CD14-positive monocyte (primary cell): ENCODE measurements at regions not wholly inside any gene's neighbourhood (a gene's known extent, or its start where the extent isn't known, plus 50 kb on each side); places are given as distances from the start of the nearest gene placed in this dataset.

ENCODE experiments used
- DNase-seq, 3 donors: peaks; one replicate each; pipeline ENCODE4 v3.0.0-alpha.2; 2011 to 2022
- H2AFZ ChIP-seq: 2 replicates; pipeline ENCODE4 v1.6.0; 2012; ENCODE audit warnings: mild to moderate bottlenecking, low read depth, low read length, inconsistent platforms; ENCODE audit not compliant: insufficient read depth, poor library complexity, severe bottlenecking
- H3K27ac ChIP-seq, 2 donors: 1 replicate in 1 of 2; 2 replicates in 1 of 2; pipeline ENCODE4 v1.5.1; 2012 to 2013; ENCODE audit warnings: low read length in 2 of 2, control low read depth in 1 of 2, inconsistent platforms in 1 of 2, low read depth in 1 of 2, mild to moderate bottlenecking in 1 of 2
- H3K27me3 ChIP-seq, 2 donors: one replicate each; pipeline versions ENCODE4 v1.6.0 to v1.6.1; 2011 to 2013; ENCODE audit warnings: low read length in 2 of 2; ENCODE audit not compliant: control insufficient read depth in 2 of 2, insufficient read depth in 2 of 2
- H3K36me3 ChIP-seq, 2 donors: replicated peaks in 1 of 2; 1 replicate in 1 of 2; 2 replicates in 1 of 2; pipeline versions ENCODE4 v1.5.1 to v1.6.1; 2012 to 2013; ENCODE audit warnings: low read length in 2 of 2, control low read depth in 1 of 2, inconsistent platforms in 1 of 2, mild to moderate bottlenecking in 1 of 2; ENCODE audit not compliant: insufficient read depth in 2 of 2, control insufficient read depth in 1 of 2
- H3K4me1 ChIP-seq, 2 donors: 1 replicate in 1 of 2; 2 replicates in 1 of 2; pipeline versions ENCODE4 v1.5.1 to v1.6.1; 2012 to 2013; ENCODE audit warnings: low read length in 2 of 2, control low read depth in 1 of 2, inconsistent platforms in 1 of 2, mild to moderate bottlenecking in 1 of 2, moderate library complexity in 1 of 2; ENCODE audit not compliant: insufficient read depth in 2 of 2, control insufficient read depth in 1 of 2
- H3K4me2 ChIP-seq: replicated peaks from 2 replicates; pipeline ENCODE3; 2012; ENCODE audit warnings: low read length, moderate library complexity, mild to moderate bottlenecking; ENCODE audit not compliant: poor library complexity, severe bottlenecking; ENCODE audit errors: extremely low read depth
- H3K4me3 ChIP-seq, 3 experiments: fragments of 200-600 bp in 1 of 3; sonication (generic) in 1 of 3; replicated peaks in 1 of 3; 1 replicate in 2 of 3; 2 replicates in 1 of 3; pipeline ENCODE4 v1.5.1; 2011 to 2013; ENCODE audit warnings: low read length in 3 of 3, mild to moderate bottlenecking in 3 of 3, control low read depth in 2 of 3, low read depth in 2 of 3, inconsistent platforms in 1 of 3, moderate library complexity in 1 of 3
- H3K79me2 ChIP-seq: 2 replicates; pipeline ENCODE4 v1.6.0; 2012; ENCODE audit warnings: mild to moderate bottlenecking, control low read depth, inconsistent platforms, low read length, moderate library complexity; ENCODE audit not compliant: insufficient read depth
- H3K9ac ChIP-seq: 2 replicates; pipeline ENCODE4 v1.6.0; 2017; ENCODE audit warnings: low read length, mild to moderate bottlenecking; ENCODE audit not compliant: insufficient read depth, poor library complexity, severe bottlenecking
- H3K9me3 ChIP-seq, 2 donors: replicated peaks in 1 of 2; 1 replicate in 1 of 2; 2 replicates in 1 of 2; pipeline versions ENCODE4 v1.5.1 to v1.6.1; 2012 to 2013; ENCODE audit warnings: low read length in 2 of 2, control low read depth in 1 of 2; ENCODE audit not compliant: control insufficient read depth in 1 of 2, insufficient read depth in 1 of 2
- H4K20me1 ChIP-seq: 2 replicates; pipeline ENCODE4 v1.6.0; 2012; ENCODE audit warnings: mild to moderate bottlenecking, low read length, control low read depth, moderate library complexity; ENCODE audit not compliant: insufficient read depth
- H3K27ac Mint-ChIP-seq, 7 donors: one replicate each; pipeline ENCODE4 v1.8.0; 2020; ENCODE audit warnings: mild to moderate bottlenecking in 7 of 7, mixed read lengths in 7 of 7, moderate library complexity in 6 of 7, inconsistent platforms in 2 of 7
- H3K27me3 Mint-ChIP-seq, 3 donors: one replicate each; pipeline ENCODE4 v1.8.0; 2021 to 2022; ENCODE audit warnings: low read depth in 3 of 3, mild to moderate bottlenecking in 3 of 3, mixed read lengths in 3 of 3, moderate library complexity in 3 of 3, inconsistent platforms in 1 of 3
- H3K36me3 Mint-ChIP-seq, 2 donors: one replicate each; pipeline ENCODE4 v1.8.0; 2020; ENCODE audit warnings: mixed read lengths in 2 of 2, inconsistent platforms in 1 of 2, mild to moderate bottlenecking in 1 of 2
- H3K4me1 Mint-ChIP-seq: one replicate; pipeline ENCODE4 v1.8.0; 2020; ENCODE audit warnings: mild to moderate bottlenecking, mixed read lengths
- H3K4me3 Mint-ChIP-seq, 2 donors: one replicate each; pipeline ENCODE4 v1.8.0; 2020; ENCODE audit warnings: mild to moderate bottlenecking in 2 of 2, mixed read lengths in 2 of 2, moderate library complexity in 1 of 2
- H3K9me3 Mint-ChIP-seq, 7 donors: one replicate each; pipeline ENCODE4 v1.8.0; 2020 to 2022; ENCODE audit warnings: mixed read lengths in 7 of 7, mild to moderate bottlenecking in 6 of 7, moderate library complexity in 6 of 7, inconsistent platforms in 2 of 7
- WGBS: methylation state at CpG from one replicate; pipeline ENCODE4 v1.1.5; 2013; ENCODE audit warnings: missing lambda C conversion rate; ENCODE audit not compliant: insufficient coverage; 5-methylcytosine and 5-hydroxymethylcytosine counted together
- intact Hi-C, 2 donors: fragments of 100-400 bp; cut with micrococcal nuclease; formaldehyde crosslinking; loops; one replicate each; pipeline versions ENCODE4 v1.15.0 to v1.15.1; 2023
- TF ChIP-seq, protein P1 (sequence below): fragments of 200-600 bp; IDR thresholded peaks from one replicate; pipeline ENCODE4 v1.8.0; 2022; ENCODE audit warnings: antibody characterized with exemption, mild to moderate bottlenecking

DNA sequence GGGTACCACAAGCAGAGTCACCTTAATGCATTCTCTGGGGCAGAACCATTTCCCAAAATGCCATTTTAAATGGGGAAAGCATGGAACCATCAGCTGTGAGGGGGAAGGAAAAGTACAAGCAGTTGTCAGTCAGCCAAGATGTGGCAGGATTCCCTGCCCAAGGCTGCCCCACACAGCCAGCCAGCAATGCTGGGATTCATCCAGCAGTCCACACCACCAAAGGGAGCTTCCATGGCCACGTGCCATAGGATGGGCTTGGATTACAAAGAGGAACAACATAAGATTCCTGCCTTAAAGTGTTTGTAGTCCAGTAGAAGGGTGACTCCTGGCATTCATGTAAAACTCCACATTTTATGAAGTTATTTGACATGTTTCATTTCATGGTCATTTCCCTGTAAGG lies 233.3 kb downstream of the SHOX2 start:
- Mint-ChIP-seq H3K36me3 (no peaks in the 10 kb centered on the region), H3K9me3 (peaks cover 0 to 2% (median 0%) of the 10 kb centered on the region in 7 donors), H3K27ac (peak overlapping the region in 1 of 7 donors; percentile 45), H3K27me3 (no peaks in the 10 kb centered on the region), H3K4me3 (peak overlapping the region in 1 of 2 donors; percentile 59), H3K4me1 (peaks cover 12% of the 10 kb centered on the region)
- DNase-seq: no peak
- H3K27ac ChIP-seq: no peak overlapping the region
- no peak overlapping the region for H3K9ac ChIP-seq
- intact Hi-C loops: no loop called here
- TF ChIP-seq, protein P1, sequence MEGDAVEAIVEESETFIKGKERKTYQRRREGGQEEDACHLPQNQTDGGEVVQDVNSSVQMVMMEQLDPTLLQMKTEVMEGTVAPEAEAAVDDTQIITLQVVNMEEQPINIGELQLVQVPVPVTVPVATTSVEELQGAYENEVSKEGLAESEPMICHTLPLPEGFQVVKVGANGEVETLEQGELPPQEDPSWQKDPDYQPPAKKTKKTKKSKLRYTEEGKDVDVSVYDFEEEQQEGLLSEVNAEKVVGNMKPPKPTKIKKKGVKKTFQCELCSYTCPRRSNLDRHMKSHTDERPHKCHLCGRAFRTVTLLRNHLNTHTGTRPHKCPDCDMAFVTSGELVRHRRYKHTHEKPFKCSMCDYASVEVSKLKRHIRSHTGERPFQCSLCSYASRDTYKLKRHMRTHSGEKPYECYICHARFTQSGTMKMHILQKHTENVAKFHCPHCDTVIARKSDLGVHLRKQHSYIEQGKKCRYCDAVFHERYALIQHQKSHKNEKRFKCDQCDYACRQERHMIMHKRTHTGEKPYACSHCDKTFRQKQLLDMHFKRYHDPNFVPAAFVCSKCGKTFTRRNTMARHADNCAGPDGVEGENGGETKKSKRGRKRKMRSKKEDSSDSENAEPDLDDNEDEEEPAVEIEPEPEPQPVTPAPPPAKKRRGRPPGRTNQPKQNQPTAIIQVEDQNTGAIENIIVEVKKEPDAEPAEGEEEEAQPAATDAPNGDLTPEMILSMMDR: no peak
- WGBS: 80% methylated on average over 1 of the region's 1 CpG
- no peak overlapping the region for H3K4me2 ChIP-seq
- no peaks in the 10 kb centered on the region for H3K9me3 ChIP-seq
- H2AFZ ChIP-seq: no peak overlapping the region
- no peaks in the 10 kb centered on the region for H3K79me2 ChIP-seq
- H3K4me3 ChIP-seq: no peak overlapping the region
- no peaks in the 10 kb centered on the region for H4K20me1 ChIP-seq
- no peaks in the 10 kb centered on the region for H3K27me3 ChIP-seq
- H3K36me3 ChIP-seq: no peaks in the 10 kb centered on the region
- H3K4me1 ChIP-seq: peaks cover 9 to 20% of the 10 kb centered on the region in 2 donors

DNA sequence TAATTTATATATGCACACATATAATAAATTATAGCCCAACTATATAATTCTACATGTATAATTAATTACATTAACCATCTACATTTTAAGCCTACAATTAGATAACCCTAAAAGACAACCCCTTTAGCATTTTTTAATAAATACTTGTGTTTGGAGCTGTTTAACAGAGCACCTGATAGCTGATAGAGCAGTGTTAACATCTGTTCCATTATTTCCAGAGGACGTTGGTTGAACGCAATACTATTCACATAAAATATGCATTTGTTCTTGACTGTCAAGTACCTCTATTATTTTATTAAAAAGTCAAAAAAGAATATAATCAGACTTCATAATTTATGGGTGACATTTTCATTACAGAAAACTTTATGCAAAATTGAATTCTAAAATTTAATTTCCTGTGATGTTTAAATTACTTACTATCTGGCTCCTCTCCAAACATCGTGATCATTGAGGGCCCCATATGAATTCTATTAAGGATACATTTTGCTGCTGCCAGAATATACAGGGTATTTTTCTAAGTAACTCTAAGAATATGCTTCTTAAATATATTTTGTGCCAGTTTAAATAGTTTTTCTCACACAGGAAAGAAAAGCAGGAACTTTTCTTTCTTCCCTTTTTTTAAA lies 234.3 kb downstream of the SHOX2 start:
- WGBS: no CpG with 5 or more reads among the region's 3 CpGs
- no peak for DNase-seq

More for the DNA sequence above, 234.3 kb downstream of the SHOX2 start:
- H3K27ac ChIP-seq: no peak overlapping the region
- peak overlapping the region; percentile 40 for H3K4me2 ChIP-seq
- peak overlapping the region in 1 of 2 donors; percentile 59 for H3K4me3 Mint-ChIP-seq
- H3K4me3 ChIP-seq: peak overlapping the region in 1 of 3 experiments; percentile 22
- H3K27me3 ChIP-seq: no peaks in the 10 kb centered on the region
- H3K27ac Mint-ChIP-seq: peak overlapping the region in 1 of 7 donors; percentile 45
- intact Hi-C loops: no loop called here
- no peak overlapping the region for H3K9ac ChIP-seq
- peaks cover 12% of the 10 kb centered on the region for H3K4me1 Mint-ChIP-seq
- TF ChIP-seq, protein P1: no peak
- no peaks in the 10 kb centered on the region for H3K9me3 ChIP-seq
- no peak overlapping the region for H2AFZ ChIP-seq
- H3K27me3 Mint-ChIP-seq: no peaks in the 10 kb centered on the region
- no peaks in the 10 kb centered on the region for H3K9me3 Mint-ChIP-seq
- no peaks in the 10 kb centered on the region for H3K36me3 Mint-ChIP-seq
- H3K36me3 ChIP-seq: no peaks in the 10 kb centered on the region
- H3K4me1 ChIP-seq: peaks cover 9 to 20% of the 10 kb centered on the region in 2 donors
- H4K20me1 ChIP-seq: no peaks in the 10 kb centered on the region
- H3K79me2 ChIP-seq: no peaks in the 10 kb centered on the region
